Brain microvascular endothelial cell (primary cell): ENCODE measurements at regions not wholly inside any gene's neighbourhood (a gene's known extent, or its start where the extent isn't known, plus 50 kb on each side); places are given as distances from the start of the nearest gene placed in this dataset.
A peak's percentile ranks its signal among the peaks of the same experiment; 100 is the strongest.

Source experiments
- DNase-seq: peaks from one replicate; pipeline ENCODE4 v3.0.0-alpha.2; 2020
- H3K27ac ChIP-seq: fragments of 250-450 bp; sonication (Bioruptor Pico); 2 replicates; pipeline ENCODE4 v1.5.1; 2020; ENCODE audit warnings: mild to moderate bottlenecking, moderate library complexity
- H3K27me3 ChIP-seq: fragments of 250-450 bp; sonication (Bioruptor Pico); replicated peaks from 2 replicates; pipeline ENCODE4 v1.5.1; 2020; ENCODE audit warnings: mild to moderate bottlenecking
- H3K36me3 ChIP-seq: fragments of 250-450 bp; sonication (Bioruptor Pico); replicated peaks from 2 replicates; pipeline ENCODE4 v1.5.1; 2020; ENCODE audit warnings: mild to moderate bottlenecking
- H3K4me3 ChIP-seq: 2 replicates; pipeline ENCODE4 v1.5.1; 2011; ENCODE audit warnings: low read depth, mild to moderate bottlenecking, control low read depth, low read length, moderate library complexity
- CTCF ChIP-seq: IDR thresholded peaks from 2 replicates; pipeline ENCODE4 v1.5.1; 2011; ENCODE audit warnings: low read depth, mild to moderate bottlenecking, moderate library complexity, low read length, control low read depth, inconsistent platforms; ENCODE audit errors: missing control alignments
- in situ Hi-C: cut with HindIII; loops from 2 replicates; pipeline ENCODE4 v1.10.0; 2017; ENCODE audit warnings: low sequenced_read_pairs, low pct_ligation_motif_present

- peak; percentile 8 for DNase-seq
- in situ Hi-C loops = no loop called here
- Histone ChIP-seq H3K36me3 (no peaks in the 10 kb centered on the region), H3K27ac (no peak overlapping the region), H3K27me3 (no peaks in the 10 kb centered on the region), H3K4me3 (no peak overlapping the region)
- TF ChIP-seq CTCF = no peak
Observed at GRCh38 chr5:167790462-167791260, 500.8 kb upstream of the WWC1 start.

- H3K27ac ChIP-seq = no peak overlapping the region
- in situ Hi-C loops = no loop called here
- H3K4me3 ChIP-seq = no peak overlapping the region
- TF ChIP-seq CTCF = no peak
- no peak for DNase-seq
- H3K36me3 ChIP-seq = no peaks in the 10 kb centered on the region
- H3K27me3 ChIP-seq = no peaks in the 10 kb centered on the region
Observed at GRCh38 chr5:167792514-167792913, 498.9 kb upstream of the WWC1 start.

GRCh38 chr5:167793700-167794099 lies 497.7 kb upstream of the WWC1 start:
- H3K27ac ChIP-seq = no peak overlapping the region
- H3K27me3 ChIP-seq = no peaks in the 10 kb centered on the region
- no peak overlapping the region for H3K4me3 ChIP-seq
- DNase-seq = no peak
- no peak for TF ChIP-seq CTCF
- in situ Hi-C loops = no loop called here
- no peaks in the 10 kb centered on the region for H3K36me3 ChIP-seq

- in situ Hi-C loops = no loop called here
- no peak for TF ChIP-seq CTCF
- DNase-seq = no peak
- Histone ChIP-seq H3K4me3 (no peak overlapping the region), H3K27ac (no peak overlapping the region), H3K36me3 (no peaks in the 10 kb centered on the region), H3K27me3 (no peaks in the 10 kb centered on the region)
Observed at GRCh38 chr5:167794121-167794520, 497.3 kb upstream of the WWC1 start.

DNA sequence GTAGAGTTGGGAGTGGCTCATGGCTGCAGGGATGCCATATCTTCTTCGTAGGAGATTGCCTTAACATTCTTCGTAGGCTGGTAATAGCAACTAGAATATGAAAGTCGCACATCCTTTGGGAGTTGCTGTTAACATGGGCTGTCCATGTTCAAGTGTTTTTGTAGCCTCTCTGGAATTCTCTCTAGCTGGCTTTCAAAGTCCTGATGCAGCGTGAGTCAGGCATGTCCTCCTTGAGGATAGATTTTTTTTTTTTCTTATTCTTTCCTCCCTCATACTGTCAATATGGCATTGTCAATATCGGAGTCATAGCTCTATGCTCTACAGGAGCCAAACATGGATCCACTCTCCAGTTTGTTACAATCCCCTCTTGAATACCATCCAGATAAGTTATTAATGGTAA lies 494.8 kb upstream of the WWC1 start:
- DNase-seq = no peak
- Histone ChIP-seq H3K36me3 (no peaks in the 10 kb centered on the region), H3K4me3 (no peak overlapping the region), H3K27me3 (no peaks in the 10 kb centered on the region), H3K27ac (no peak overlapping the region)
- no peak for TF ChIP-seq CTCF
- in situ Hi-C loops = no loop called here

GRCh38 chr5:167797933-167798332 lies 493.5 kb upstream of the WWC1 start:
- Histone ChIP-seq H3K4me3 (no peak overlapping the region), H3K27me3 (no peaks in the 10 kb centered on the region), H3K36me3 (no peaks in the 10 kb centered on the region), H3K27ac (no peak overlapping the region)
- no peak for DNase-seq
- no peak for TF ChIP-seq CTCF
- in situ Hi-C loops = no loop called here
